Glutamatergic neuron (in vitro differentiated cells): ENCODE measurements at regions not wholly inside any gene's neighbourhood (a gene's known extent, or its start where the extent isn't known, plus 50 kb on each side); places are given as distances from the start of the nearest gene placed in this dataset.

Experiments used
- DNase-seq: peaks from one replicate; pipeline ENCODE4 v3.0.0; 2022
- H3K27ac Mint-ChIP-seq: one replicate; pipeline ENCODE4 v1.8.0; 2020; ENCODE audit warnings: mild to moderate bottlenecking, mixed read lengths, inconsistent platforms; ENCODE audit not compliant: unreplicated experiment
- H3K27me3 Mint-ChIP-seq: one replicate; pipeline ENCODE4 v1.8.0; 2020; ENCODE audit warnings: mild to moderate bottlenecking, moderate library complexity, mixed read lengths, inconsistent platforms; ENCODE audit not compliant: unreplicated experiment
- H3K36me3 Mint-ChIP-seq: one replicate; pipeline ENCODE4 v1.8.0; 2020; ENCODE audit warnings: mild to moderate bottlenecking, mixed read lengths, inconsistent platforms; ENCODE audit not compliant: unreplicated experiment
- H3K4me1 Mint-ChIP-seq: one replicate; pipeline ENCODE4 v1.8.0; 2020; ENCODE audit warnings: mild to moderate bottlenecking, low read depth, mixed read lengths, inconsistent platforms; ENCODE audit not compliant: unreplicated experiment
- H3K4me3 Mint-ChIP-seq: one replicate; pipeline ENCODE4 v1.8.0; 2020; ENCODE audit warnings: mild to moderate bottlenecking, mixed read lengths, inconsistent platforms; ENCODE audit not compliant: unreplicated experiment
- H3K9me3 Mint-ChIP-seq: one replicate; pipeline ENCODE4 v1.8.0; 2020; ENCODE audit warnings: mild to moderate bottlenecking, moderate library complexity, mixed read lengths, inconsistent platforms; ENCODE audit not compliant: unreplicated experiment
- TF ChIP-seq, protein P1 (sequence below): fragments of 200-600 bp; sonication (generic); IDR thresholded peaks from one replicate; pipeline ENCODE4 v1.5.0; 2021; ENCODE audit not compliant: partially characterized antibody, unreplicated experiment

DNA sequence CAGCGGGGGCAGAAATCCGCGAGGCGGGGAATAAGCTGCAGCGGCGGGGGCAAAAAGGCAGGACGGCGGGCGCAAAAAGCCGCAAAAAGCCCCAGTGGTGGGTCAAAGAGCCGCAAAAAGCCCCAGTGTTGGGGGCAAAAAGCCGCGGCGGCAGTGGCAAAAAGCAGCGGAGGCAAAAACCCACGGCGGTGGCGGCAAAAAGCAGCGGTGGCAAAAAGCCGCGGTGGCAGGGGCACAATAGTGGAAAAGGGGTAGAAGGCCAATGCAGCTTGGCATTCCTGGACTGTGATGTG, 525.3 kb downstream of the ZNF33B start:
- Mint-ChIP-seq H3K9me3 (peaks cover 9% of the 10 kb centered on the region), H3K4me1 (no peaks in the 10 kb centered on the region), H3K36me3 (no peaks in the 10 kb centered on the region), H3K27ac (no peak overlapping the region), H3K4me3 (no peak overlapping the region), H3K27me3 (no peaks in the 10 kb centered on the region)
- no peak for DNase-seq
- TF ChIP-seq, protein P1, sequence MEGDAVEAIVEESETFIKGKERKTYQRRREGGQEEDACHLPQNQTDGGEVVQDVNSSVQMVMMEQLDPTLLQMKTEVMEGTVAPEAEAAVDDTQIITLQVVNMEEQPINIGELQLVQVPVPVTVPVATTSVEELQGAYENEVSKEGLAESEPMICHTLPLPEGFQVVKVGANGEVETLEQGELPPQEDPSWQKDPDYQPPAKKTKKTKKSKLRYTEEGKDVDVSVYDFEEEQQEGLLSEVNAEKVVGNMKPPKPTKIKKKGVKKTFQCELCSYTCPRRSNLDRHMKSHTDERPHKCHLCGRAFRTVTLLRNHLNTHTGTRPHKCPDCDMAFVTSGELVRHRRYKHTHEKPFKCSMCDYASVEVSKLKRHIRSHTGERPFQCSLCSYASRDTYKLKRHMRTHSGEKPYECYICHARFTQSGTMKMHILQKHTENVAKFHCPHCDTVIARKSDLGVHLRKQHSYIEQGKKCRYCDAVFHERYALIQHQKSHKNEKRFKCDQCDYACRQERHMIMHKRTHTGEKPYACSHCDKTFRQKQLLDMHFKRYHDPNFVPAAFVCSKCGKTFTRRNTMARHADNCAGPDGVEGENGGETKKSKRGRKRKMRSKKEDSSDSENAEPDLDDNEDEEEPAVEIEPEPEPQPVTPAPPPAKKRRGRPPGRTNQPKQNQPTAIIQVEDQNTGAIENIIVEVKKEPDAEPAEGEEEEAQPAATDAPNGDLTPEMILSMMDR = no peak

DNA sequence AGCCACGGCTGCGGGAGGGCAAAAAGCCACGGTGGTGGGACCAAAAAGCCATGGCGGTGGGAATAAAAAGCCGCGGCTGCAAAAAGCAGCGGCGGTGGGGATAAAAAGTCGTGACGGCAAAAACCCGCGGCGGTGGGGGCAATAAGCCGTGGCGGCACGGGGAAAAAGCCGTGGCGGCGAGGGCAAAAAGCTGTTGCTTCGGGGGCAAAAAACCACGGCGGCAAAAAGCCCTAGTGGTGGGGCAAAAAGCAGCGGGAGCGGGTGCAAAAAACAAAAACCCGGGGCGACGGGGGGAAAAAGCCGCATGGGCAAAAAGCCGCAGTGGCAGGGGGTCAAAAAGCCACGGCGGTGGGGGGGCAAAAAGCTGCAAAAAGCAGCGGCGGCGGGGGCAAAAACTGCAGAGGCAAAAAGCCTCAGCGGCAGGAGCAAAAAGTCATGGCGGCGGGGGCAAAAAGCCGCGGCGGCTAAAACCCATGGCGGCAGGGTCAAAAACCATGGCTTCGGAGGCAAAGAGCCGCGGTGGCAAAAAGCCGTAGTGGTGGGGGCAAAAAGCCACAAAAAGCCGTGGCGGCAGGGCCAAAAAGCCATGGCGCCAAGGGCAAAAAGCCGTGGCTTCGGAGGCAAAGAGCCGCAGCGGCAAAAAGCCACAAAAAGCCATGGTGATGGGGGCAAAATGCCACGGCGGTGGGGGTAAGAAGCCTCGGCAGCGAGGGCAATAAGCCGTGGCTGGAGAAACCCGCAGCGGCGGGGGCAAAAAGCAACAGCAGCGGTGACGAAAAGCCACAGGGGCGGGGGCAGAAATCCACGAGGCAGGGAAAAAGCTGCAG, 525.8 kb downstream of the ZNF33B start:
- no peak overlapping the region for H3K4me3 Mint-ChIP-seq
- H3K4me1 Mint-ChIP-seq = no peaks in the 10 kb centered on the region
- no peak overlapping the region for H3K27ac Mint-ChIP-seq
- H3K27me3 Mint-ChIP-seq = no peaks in the 10 kb centered on the region
- peaks cover 6% of the 10 kb centered on the region for H3K9me3 Mint-ChIP-seq
- DNase-seq = no peak
- H3K36me3 Mint-ChIP-seq = no peaks in the 10 kb centered on the region
- TF ChIP-seq, protein P1 = no peak

DNA sequence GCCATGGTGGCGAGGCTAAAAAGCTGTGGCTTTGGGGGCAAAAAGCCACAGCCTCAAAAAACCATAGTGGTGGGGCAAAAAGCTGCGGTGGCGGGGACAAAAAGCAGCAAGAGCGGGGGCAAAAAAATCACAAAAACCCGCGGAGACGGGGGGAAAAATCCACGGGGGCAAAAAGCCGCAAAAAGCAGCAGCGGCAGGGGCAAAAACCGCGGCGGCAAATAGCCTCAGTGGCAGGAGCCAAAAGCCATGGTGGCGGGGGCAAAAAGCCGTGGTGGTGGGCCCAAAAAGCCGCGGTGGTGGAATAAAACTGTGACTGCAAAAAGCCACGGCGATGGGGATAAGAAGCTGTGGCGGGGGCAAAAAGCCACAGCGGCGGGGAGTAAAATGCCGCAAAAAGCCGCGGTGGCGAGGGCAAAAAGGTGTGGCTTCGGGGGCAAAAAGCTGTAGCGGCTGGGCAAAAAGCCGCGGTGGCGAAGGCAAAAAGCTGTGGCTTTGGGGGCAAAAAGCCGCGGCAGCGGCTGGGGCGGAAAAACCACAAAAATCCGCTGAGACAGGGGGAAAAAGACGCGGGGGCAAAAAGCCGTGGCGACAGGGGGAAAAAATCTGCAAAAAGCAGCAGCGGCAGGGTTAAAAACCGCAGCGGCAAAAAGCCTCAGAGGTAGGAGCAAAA, 526.6 kb downstream of the ZNF33B start:
- TF ChIP-seq, protein P1 = no peak
- H3K4me1 Mint-ChIP-seq = no peaks in the 10 kb centered on the region

DNA sequence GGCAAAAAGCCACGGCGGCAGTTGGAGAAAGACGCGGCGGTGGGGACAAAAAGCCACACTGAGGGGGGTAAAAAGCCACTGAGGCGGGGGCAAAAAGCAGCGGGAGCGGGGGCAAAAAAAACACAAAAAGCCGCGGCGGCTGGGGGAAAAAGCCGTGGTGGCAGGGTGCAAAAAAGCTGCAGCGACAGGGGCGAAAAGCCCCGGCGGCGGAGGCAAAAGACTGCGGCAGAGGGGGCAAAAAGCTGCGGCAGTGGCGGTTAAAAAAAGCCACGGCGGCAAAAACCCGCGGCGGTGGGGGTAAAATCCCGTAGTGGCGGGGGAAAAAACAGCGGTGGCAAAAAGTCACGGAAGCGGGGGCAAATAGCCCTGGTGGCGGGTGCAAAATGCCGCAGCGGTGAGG, 527.3 kb downstream of the ZNF33B start:
- no peak overlapping the region for H3K4me3 Mint-ChIP-seq
- peaks cover 6% of the 10 kb centered on the region for H3K9me3 Mint-ChIP-seq
- H3K27me3 Mint-ChIP-seq = no peaks in the 10 kb centered on the region
- no peaks in the 10 kb centered on the region for H3K4me1 Mint-ChIP-seq
- H3K36me3 Mint-ChIP-seq = no peaks in the 10 kb centered on the region
- DNase-seq = no peak
- no peak overlapping the region for H3K27ac Mint-ChIP-seq
- TF ChIP-seq, protein P1 = no peak

More for the DNA sequence above, 526.6 kb downstream of the ZNF33B start:
- H3K36me3 Mint-ChIP-seq = no peaks in the 10 kb centered on the region
- H3K27me3 Mint-ChIP-seq = no peaks in the 10 kb centered on the region
- no peak for DNase-seq
- peaks cover 6% of the 10 kb centered on the region for H3K9me3 Mint-ChIP-seq
- H3K27ac Mint-ChIP-seq = no peak overlapping the region
- H3K4me3 Mint-ChIP-seq = no peak overlapping the region
